OCI-LY1 (cell line): ENCODE measurements at regions not wholly inside any gene's neighbourhood (a gene's known extent, or its start where the extent isn't known, plus 50 kb on each side); places are given as distances from the start of the nearest gene placed in this dataset.

Source experiments
- CTCF ChIP-seq: fragments of 200-600 bp; sonication (generic), shearing (Covaris generic); IDR thresholded peaks from 2 replicates; pipeline ENCODE4 v1.5.1; 2017; ENCODE audit warnings: mild to moderate bottlenecking, antibody characterized with exemption, low read length, moderate library complexity, mixed read lengths
- EZH2 ChIP-seq: fragments of 200-600 bp; sonication (generic), shearing (Covaris generic); IDR thresholded peaks from 2 replicates; pipeline ENCODE4 v1.8.0; 2017; ENCODE audit warnings: borderline replicate concordance, mixed run types, mild to moderate bottlenecking, antibody characterized with exemption, low read length, moderate library complexity, mixed read lengths

GRCh38 chr2:35960596-35960995, 395.0 kb upstream of the CRIM1 start:
- TF ChIP-seq CTCF (no peak), EZH2 (no peak)
